HEK293 (cell line): ENCODE measurements at regions not wholly inside any gene's neighbourhood (a gene's known extent, or its start where the extent isn't known, plus 50 kb on each side); places are given as distances from the start of the nearest gene placed in this dataset.

Experiments used
- CTCF ChIA-PET: fragments of 350-600 bp; formaldehyde crosslinking; extraction: SDS; loops from one replicate; lab custom pipeline; 2021; ENCODE audit warnings: antibody characterized with exemption; lab: Yijun Ruan, JAX
- POLR2A ChIA-PET: fragments of 300-600 bp; formaldehyde crosslinking; extraction: SDS; loops from one replicate; lab custom pipeline; 2020; ENCODE audit warnings: antibody characterized with exemption, inconsistent platforms; lab: Yijun Ruan, JAX
- H3K27ac ChIP-seq: fragments of 200-500 bp; sonication (Bioruptor generic); 2 replicates; pipeline ENCODE4 v1.5.1; 2014; ENCODE audit warnings: low read depth, low read length, control low read depth, inconsistent platforms; ENCODE audit errors: extremely low read depth
- H3K36me3 ChIP-seq, 2 experiments: fragments of 200-500 bp in 1 of 2; sonication (Bioruptor generic) in 1 of 2; 1 replicate in 1 of 2; 2 replicates in 1 of 2; pipeline ENCODE4 v1.5.1; 2014 to 2017; ENCODE audit warnings: inconsistent platforms in 2 of 2, low read length in 2 of 2; ENCODE audit not compliant: control insufficient read depth in 2 of 2, insufficient read depth in 1 of 2
- H3K4me1 ChIP-seq: fragments of 200-500 bp; sonication (Bioruptor generic); 2 replicates; pipeline ENCODE4 v1.5.1; 2014; ENCODE audit warnings: mild to moderate bottlenecking, low read length, inconsistent platforms; ENCODE audit not compliant: control insufficient read depth, insufficient read depth
- H3K4me3 ChIP-seq: 2 replicates; pipeline ENCODE4 v1.5.1; 2011; ENCODE audit warnings: low read depth, mild to moderate bottlenecking, control low read depth, low read length, moderate library complexity
- H3K9me3 ChIP-seq: fragments of 200-500 bp; sonication (Bioruptor generic); 2 replicates; pipeline ENCODE4 v1.5.1; 2014; ENCODE audit warnings: low read depth, low read length, inconsistent platforms; ENCODE audit not compliant: control insufficient read depth, insufficient read depth
- GLI4 ChIP-seq: fragments of 450-650 bp; formaldehyde crosslinking; IDR thresholded peaks from 2 replicates; pipeline ENCODE4 v1.5.1; 2016; ENCODE audit warnings: missing biosample characterization, missing genetic modification characterization
- KLF16 ChIP-seq: fragments of 450-650 bp; formaldehyde crosslinking; IDR thresholded peaks from 2 replicates; pipeline ENCODE4 v1.5.1; 2017; ENCODE audit warnings: missing biosample characterization, missing genetic modification characterization
- SALL2 ChIP-seq: fragments of 450-650 bp; formaldehyde crosslinking; IDR thresholded peaks from 2 replicates; pipeline ENCODE4 v1.5.0; 2017; ENCODE audit warnings: missing biosample characterization, mild to moderate bottlenecking, missing genetic modification characterization, borderline replicate concordance
- ZBTB48 ChIP-seq: fragments of 450-650 bp; formaldehyde crosslinking; IDR thresholded peaks from 2 replicates; pipeline ENCODE4 v1.5.1; 2016; ENCODE audit warnings: missing biosample characterization, missing genetic modification characterization
- ZBTB49 ChIP-seq: fragments of 450-650 bp; formaldehyde crosslinking; IDR thresholded peaks from 2 replicates; pipeline ENCODE4 v1.5.1; 2016; ENCODE audit warnings: missing biosample characterization, missing genetic modification characterization, low read depth
- ZFP3 ChIP-seq: fragments of 450-650 bp; formaldehyde crosslinking; IDR thresholded peaks from 2 replicates; pipeline ENCODE4 v1.5.1; 2016; ENCODE audit warnings: low read depth, missing biosample characterization, missing genetic modification characterization
- ZNF138 ChIP-seq: fragments of 450-650 bp; formaldehyde crosslinking; IDR thresholded peaks from 2 replicates; pipeline ENCODE4 v1.5.1; 2016; ENCODE audit warnings: missing biosample characterization, missing genetic modification characterization, borderline replicate concordance
- ZNF311 ChIP-seq: fragments of 450-650 bp; formaldehyde crosslinking; IDR thresholded peaks from 2 replicates; pipeline ENCODE4 v1.5.1; 2017; ENCODE audit warnings: missing biosample characterization, missing genetic modification characterization, borderline replicate concordance
- ZNF335 ChIP-seq: fragments of 450-650 bp; formaldehyde crosslinking; conservative IDR thresholded peaks from 2 replicates; pipeline ENCODE4 v1.5.1; 2016; ENCODE audit warnings: missing biosample characterization, missing genetic modification characterization
- ZNF521 ChIP-seq: fragments of 450-650 bp; formaldehyde crosslinking; IDR thresholded peaks from 2 replicates; pipeline ENCODE4 v1.5.1; 2017; ENCODE audit warnings: missing biosample characterization, mild to moderate bottlenecking, missing genetic modification characterization
- ZNF549 ChIP-seq: fragments of 450-650 bp; IDR thresholded peaks from 2 replicates; pipeline ENCODE4 v1.5.1; 2018; ENCODE audit warnings: missing biosample characterization, missing genetic modification characterization, mild to moderate bottlenecking, inconsistent platforms, moderate library complexity
- ZNF624 ChIP-seq: fragments of 450-650 bp; formaldehyde crosslinking; IDR thresholded peaks from 2 replicates; pipeline ENCODE4 v1.5.1; 2017; ENCODE audit warnings: missing biosample characterization, missing genetic modification characterization
- ZNF768 ChIP-seq: fragments of 450-650 bp; formaldehyde crosslinking; IDR thresholded peaks from 2 replicates; pipeline ENCODE4 v1.5.1; 2018; ENCODE audit warnings: missing biosample characterization, mild to moderate bottlenecking, missing genetic modification characterization
- ZNF792 ChIP-seq: fragments of 450-650 bp; formaldehyde crosslinking; IDR thresholded peaks from 2 replicates; pipeline ENCODE4 v1.5.1; 2016; ENCODE audit warnings: missing biosample characterization, missing genetic modification characterization
- TF ChIP-seq, protein P1 (sequence below): fragments of 450-650 bp; formaldehyde crosslinking; IDR thresholded peaks from 2 replicates; pipeline ENCODE4 v1.5.1; 2016; ENCODE audit warnings: missing biosample characterization, missing genetic modification characterization
- TF ChIP-seq, protein P2 (sequence below): fragments of 450-650 bp; formaldehyde crosslinking; IDR thresholded peaks from 2 replicates; pipeline ENCODE4 v1.5.1; 2016; ENCODE audit warnings: missing biosample characterization, missing genetic modification characterization, borderline replicate concordance
- TF ChIP-seq, protein P3 (sequence below): fragments of 450-650 bp; formaldehyde crosslinking; IDR thresholded peaks from 2 replicates; pipeline ENCODE4 v1.5.1; 2016; ENCODE audit warnings: missing biosample characterization, missing genetic modification characterization, borderline replicate concordance
- TF ChIP-seq, protein P4 (sequence below): fragments of 450-650 bp; formaldehyde crosslinking; IDR thresholded peaks from 2 replicates; pipeline ENCODE4 v1.5.0; 2017; ENCODE audit warnings: missing biosample characterization, missing genetic modification characterization, borderline replicate concordance

DNA sequence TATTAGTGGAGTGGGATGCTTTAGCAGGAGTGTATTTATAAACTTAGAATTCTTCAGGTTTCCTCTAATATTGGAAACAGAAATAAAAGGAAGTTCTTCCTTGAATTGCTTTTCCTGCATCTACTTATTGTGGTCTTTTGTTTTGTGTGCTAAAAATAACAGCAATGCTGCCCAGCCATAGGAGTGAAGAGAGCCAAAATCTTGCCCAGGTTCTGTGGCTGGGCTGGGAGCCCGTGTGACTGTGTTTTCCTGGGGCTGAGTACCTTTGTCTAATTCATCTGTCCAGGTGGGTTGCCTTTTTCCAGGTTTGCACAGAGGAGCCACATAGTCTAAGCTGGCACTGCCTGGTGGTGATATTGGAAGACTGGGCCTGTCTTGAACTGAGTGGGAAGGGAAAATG lies 179.7 kb upstream of the ADAMTSL1 start:
- Histone ChIP-seq H3K27ac (no peak overlapping the region), H3K9me3 (no peaks in the 10 kb centered on the region), H3K4me3 (no peak overlapping the region), H3K36me3 (no peaks in the 10 kb centered on the region), H3K4me1 (peaks cover 4% of the 10 kb centered on the region; the same call in 1 of the 2 replicates)
- TF ChIP-seq, protein P1, sequence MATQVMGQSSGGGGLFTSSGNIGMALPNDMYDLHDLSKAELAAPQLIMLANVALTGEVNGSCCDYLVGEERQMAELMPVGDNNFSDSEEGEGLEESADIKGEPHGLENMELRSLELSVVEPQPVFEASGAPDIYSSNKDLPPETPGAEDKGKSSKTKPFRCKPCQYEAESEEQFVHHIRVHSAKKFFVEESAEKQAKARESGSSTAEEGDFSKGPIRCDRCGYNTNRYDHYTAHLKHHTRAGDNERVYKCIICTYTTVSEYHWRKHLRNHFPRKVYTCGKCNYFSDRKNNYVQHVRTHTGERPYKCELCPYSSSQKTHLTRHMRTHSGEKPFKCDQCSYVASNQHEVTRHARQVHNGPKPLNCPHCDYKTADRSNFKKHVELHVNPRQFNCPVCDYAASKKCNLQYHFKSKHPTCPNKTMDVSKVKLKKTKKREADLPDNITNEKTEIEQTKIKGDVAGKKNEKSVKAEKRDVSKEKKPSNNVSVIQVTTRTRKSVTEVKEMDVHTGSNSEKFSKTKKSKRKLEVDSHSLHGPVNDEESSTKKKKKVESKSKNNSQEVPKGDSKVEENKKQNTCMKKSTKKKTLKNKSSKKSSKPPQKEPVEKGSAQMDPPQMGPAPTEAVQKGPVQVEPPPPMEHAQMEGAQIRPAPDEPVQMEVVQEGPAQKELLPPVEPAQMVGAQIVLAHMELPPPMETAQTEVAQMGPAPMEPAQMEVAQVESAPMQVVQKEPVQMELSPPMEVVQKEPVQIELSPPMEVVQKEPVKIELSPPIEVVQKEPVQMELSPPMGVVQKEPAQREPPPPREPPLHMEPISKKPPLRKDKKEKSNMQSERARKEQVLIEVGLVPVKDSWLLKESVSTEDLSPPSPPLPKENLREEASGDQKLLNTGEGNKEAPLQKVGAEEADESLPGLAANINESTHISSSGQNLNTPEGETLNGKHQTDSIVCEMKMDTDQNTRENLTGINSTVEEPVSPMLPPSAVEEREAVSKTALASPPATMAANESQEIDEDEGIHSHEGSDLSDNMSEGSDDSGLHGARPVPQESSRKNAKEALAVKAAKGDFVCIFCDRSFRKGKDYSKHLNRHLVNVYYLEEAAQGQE (tag by site-specific recombination), result no peak
- TF ChIP-seq ZNF521 (tag by site-specific recombination) (no peak), KLF16 (tag by site-specific recombination) (no peak), ZFP3 (tag by site-specific recombination) (no peak), ZNF138 (tag by site-specific recombination) (no peak), ZNF792 (tag by site-specific recombination) (no peak), ZNF768 (tag by site-specific recombination) (no peak), ZNF335 (tag by site-specific recombination) (no peak), ZBTB49 (no peak), ZBTB48 (no peak), ZNF624 (tag by site-specific recombination) (no peak), SALL2 (tag by site-specific recombination) (no peak), GLI4 (tag by site-specific recombination) (no peak), ZNF549 (no peak), ZNF311 (tag by site-specific recombination) (no peak)
- TF ChIP-seq, protein P2, sequence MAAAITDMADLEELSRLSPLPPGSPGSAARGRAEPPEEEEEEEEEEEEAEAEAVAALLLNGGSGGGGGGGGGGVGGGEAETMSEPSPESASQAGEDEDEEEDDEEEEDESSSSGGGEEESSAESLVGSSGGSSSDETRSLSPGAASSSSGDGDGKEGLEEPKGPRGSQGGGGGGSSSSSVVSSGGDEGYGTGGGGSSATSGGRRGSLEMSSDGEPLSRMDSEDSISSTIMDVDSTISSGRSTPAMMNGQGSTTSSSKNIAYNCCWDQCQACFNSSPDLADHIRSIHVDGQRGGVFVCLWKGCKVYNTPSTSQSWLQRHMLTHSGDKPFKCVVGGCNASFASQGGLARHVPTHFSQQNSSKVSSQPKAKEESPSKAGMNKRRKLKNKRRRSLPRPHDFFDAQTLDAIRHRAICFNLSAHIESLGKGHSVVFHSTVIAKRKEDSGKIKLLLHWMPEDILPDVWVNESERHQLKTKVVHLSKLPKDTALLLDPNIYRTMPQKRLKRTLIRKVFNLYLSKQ (tag by site-specific recombination), result no peak
- TF ChIP-seq, protein P3, sequence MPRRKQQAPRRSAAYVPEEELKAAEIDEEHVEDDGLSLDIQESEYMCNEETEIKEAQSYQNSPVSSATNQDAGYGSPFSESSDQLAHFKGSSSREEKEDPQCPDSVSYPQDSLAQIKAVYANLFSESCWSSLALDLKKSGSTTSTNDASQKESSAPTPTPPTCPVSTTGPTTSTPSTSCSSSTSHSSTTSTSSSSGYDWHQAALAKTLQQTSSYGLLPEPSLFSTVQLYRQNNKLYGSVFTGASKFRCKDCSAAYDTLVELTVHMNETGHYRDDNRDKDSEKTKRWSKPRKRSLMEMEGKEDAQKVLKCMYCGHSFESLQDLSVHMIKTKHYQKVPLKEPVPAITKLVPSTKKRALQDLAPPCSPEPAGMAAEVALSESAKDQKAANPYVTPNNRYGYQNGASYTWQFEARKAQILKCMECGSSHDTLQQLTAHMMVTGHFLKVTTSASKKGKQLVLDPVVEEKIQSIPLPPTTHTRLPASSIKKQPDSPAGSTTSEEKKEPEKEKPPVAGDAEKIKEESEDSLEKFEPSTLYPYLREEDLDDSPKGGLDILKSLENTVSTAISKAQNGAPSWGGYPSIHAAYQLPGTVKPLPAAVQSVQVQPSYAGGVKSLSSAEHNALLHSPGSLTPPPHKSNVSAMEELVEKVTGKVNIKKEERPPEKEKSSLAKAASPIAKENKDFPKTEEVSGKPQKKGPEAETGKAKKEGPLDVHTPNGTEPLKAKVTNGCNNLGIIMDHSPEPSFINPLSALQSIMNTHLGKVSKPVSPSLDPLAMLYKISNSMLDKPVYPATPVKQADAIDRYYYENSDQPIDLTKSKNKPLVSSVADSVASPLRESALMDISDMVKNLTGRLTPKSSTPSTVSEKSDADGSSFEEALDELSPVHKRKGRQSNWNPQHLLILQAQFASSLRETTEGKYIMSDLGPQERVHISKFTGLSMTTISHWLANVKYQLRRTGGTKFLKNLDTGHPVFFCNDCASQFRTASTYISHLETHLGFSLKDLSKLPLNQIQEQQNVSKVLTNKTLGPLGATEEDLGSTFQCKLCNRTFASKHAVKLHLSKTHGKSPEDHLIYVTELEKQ, result no peak
- TF ChIP-seq, protein P4, sequence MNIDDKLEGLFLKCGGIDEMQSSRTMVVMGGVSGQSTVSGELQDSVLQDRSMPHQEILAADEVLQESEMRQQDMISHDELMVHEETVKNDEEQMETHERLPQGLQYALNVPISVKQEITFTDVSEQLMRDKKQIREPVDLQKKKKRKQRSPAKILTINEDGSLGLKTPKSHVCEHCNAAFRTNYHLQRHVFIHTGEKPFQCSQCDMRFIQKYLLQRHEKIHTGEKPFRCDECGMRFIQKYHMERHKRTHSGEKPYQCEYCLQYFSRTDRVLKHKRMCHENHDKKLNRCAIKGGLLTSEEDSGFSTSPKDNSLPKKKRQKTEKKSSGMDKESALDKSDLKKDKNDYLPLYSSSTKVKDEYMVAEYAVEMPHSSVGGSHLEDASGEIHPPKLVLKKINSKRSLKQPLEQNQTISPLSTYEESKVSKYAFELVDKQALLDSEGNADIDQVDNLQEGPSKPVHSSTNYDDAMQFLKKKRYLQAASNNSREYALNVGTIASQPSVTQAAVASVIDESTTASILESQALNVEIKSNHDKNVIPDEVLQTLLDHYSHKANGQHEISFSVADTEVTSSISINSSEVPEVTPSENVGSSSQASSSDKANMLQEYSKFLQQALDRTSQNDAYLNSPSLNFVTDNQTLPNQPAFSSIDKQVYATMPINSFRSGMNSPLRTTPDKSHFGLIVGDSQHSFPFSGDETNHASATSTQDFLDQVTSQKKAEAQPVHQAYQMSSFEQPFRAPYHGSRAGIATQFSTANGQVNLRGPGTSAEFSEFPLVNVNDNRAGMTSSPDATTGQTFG (tag by site-specific recombination), result no peak
- ChIA-PET POLR2A (no interaction called here), CTCF (interaction anchor here (0.6 kb wide), 1 partner anchor 39 kb away, joined by 3 read pairs; no protein-coding TSS in a partner anchor)
